ENCODE measurements at regions not wholly inside any gene's neighbourhood (a gene's known extent, or its start where the extent isn't known, plus 50 kb on each side); places are given as distances from the start of the nearest gene placed in this dataset.

DNA sequence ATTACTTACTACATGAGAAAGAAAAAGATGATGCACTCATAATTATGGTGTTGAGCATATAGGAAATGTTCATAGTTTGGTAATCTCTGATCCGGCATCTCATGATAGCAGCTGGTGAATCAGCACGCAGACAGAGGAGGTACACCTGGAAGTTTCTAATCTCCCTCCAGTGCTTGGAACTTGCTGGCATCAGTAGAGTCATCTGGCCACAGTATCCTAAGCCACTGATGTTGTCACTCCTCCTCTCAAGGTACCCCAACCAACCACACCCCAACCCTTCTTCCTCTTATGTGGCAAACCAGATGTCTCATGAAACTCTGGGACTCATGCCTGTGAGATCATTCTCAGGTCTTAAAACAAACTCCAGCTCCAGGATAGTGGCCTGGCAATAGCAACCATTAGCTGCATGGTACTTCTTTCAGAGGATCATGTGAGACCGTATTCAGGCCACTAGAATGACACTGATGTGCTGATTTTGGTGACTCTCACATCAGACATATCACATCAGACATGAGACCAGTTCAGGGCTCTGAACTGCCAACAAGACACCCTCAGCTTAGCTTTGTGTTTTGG, 143.0 kb downstream of the RASSF9 start:
- no peak for DNase-seq

DNA sequence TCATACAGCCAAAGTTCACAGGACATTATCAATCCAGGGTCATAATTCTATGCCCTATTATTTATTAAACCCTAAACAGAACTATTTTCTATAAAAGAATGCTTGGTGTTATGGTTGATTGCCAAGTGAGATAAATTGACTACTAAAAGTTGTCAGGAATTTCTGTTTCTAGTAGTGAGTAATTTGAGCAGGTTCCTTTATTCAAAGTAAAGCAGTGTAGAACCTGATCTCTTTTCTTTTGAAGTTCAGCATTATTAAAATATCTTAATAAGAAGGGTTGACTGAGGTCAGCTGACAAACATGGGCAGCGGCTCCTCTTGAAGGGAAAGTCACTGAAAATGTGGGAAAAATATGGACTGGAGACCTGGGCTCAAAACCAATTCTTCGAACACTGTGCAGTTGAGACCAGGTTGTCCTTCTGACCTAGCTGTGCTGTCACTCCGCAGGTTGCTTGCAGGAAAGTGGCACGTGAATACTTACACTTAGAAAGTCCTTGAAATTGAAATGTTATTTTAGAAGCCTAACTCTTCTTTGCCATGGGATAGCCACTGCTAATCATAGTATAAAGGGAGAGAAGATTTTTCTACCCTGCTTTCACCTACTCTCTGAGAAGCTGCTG, 141.0 kb downstream of the RASSF9 start:
- DNase-seq = no peak

DNA sequence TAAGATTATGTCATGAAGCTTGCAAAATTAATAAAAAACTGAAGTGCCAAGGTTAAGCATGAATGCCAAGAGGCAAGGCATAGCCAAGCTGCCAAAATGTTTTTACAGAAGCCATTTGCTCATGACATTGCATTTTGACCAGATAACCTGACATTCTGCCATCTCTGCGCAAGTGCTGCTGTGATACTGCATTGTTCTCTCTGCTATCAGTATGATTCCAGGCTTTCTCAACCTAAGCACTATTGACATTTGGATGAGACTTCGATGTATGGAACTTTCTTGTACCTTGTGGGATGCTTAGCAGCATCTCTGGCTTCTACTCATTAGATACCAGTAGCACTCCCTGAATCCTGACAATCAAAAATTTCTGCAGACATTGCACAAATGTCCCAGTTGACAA, 139.2 kb downstream of the RASSF9 start:
- no peak for DNase-seq

DNA sequence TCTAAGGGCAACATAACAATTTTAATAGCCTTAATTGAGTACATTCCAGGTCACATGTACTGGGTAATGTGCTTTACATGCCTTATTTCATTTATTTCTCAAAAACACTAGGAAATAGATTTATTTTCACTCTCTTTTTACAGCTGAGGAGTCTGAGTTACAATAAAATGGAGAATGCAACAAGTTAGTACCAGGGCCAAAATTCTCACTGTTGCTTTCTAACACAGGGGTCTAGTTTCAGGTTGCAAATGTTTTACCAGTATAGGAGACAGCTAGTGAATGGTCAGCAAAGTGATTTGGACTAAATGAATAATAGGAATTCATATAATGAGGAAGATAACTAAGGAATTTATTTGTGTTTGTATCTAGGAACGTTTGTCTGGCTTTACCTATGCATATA, 137.3 kb downstream of the RASSF9 start:
- no peak for DNase-seq

DNA sequence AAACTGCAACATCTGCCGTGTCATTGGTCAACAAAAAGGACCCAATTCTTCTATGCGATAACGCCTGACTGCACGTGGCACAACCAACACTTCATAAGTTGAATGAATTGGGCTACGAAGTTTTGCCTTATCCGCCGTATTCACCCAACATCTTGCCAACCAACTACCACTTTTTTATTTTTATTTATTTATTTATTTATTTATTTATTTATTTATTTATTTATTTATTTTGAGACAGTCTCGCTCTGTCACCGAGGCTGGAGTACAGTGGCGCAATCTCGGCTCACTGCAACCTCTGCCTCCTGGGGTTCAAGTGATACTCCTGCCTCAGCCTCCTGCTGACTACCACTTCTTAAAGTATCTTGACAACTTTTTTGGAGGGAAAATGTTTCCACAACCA, 127.4 kb downstream of the RASSF9 start:
- no peak for DNase-seq

DNA sequence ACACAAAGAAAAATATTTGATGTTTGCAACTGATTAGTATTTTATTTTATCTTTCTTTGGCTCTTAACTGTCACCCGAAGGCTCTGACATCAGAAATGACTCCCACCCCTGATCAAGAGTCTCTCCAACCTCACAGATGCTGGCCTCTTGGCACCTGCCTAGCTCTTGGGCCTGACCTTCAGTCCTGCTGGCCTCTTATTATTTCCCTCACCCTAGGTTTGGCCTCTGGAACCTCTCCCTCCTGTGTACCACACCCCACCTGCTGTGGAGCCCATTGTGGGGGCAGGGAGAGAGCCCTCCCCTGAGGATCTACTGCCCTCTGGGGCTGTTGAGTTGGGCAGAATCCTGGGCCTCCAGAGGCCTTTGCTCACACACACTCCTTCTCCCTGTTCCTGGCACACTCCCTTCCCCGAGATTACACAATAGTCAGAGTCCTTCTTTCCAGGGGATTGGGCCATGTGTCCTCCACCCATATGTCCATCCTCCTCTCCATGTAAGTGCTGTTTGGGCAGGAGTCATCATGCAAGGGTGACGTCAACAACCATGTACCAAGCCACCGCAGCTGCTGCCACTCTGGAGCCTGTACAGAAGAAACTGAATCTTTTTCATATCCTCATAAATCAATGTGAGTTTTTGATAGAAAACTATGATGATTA, 124.3 kb downstream of the RASSF9 start:
- no peak for DNase-seq

DNA sequence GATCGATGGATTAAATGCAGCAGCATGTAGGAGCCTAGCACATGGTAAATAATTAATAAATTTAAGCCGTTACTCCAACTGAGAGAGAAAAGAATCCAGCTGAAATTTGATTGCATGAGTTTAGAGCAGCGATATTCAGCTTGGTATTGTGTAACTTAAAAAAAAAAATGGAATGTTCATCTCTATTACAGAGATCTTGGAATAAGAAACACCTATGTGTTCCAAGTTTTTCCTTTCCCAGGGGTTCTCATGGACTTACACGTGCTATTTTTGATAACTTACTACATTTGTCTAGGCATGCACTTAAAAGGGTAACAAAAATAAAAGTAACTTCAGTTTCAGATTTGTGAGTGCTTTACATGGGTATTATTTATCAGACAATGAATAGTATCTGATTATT, 122.8 kb downstream of the RASSF9 start:
- DNase-seq = no peak

DNA sequence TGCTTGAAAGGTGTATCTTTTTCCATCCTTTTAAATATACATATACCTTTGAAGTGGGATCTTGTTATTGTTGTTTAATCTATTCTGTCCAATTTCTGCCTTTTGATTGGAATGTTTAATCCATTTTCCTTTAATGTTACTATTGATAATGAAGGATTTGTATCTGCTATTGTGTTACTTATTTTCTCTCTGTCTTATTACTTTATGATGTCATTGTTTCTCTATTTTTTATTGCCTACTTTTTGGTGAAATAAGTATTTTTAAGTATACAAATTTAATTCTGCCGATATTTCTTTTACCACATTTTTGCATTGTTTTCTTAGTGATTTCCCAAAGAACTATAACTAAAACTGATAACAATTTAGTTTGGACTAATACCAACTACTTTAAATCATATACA, 121.8 kb downstream of the RASSF9 start:
- DNase-seq = no peak

DNA sequence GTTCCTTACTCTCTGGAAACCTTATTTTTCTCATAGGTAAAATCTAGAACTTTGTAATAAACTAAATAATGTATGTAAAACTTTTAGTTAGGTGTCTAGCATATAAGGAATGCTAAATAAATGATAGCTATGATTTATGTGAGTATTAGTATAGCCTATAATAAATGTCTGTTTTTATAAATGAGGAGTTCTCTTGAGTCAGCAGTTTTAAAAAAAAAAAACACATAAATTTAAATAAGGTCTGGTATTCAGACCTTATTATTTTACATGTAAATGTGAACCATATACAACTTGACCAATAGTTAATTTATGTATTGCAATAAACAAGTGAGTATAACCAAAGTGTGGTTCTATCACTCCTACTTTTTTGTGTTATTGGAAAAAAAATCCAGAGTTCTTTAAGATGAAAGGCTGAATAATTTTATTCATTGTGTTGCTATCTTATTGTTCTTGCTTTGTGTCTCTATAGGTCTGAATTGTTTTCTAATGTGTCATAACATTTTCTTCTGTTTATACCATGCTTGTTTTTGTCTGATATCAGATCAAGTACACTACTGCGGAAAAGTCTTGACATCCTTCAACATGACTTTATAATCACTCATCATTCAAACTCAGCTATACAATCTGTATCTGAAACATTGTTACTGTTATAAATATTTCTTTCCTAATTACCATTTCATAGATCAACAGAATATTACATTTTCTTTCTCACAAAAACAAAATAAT, 115.7 kb downstream of the RASSF9 start:
- no peak for DNase-seq

DNA sequence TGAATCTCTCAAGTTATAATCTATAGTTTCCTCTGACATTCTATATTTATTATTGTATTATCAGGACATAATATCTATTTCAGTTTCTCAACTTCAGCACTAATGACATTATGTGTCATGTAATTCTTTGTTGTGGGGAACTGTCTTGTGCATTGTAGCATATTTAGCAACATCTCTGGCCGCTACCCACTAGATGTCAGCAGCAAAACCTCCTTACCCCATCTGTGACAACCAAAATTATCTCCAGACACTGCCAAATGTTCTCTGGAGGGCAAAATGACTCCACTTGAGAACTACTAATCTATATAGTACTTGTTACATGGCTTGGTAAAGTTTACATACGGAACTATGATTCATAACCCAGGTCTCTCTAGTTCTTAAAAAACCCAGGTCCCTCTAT, 110.2 kb downstream of the RASSF9 start:
- no peak for DNase-seq

DNA sequence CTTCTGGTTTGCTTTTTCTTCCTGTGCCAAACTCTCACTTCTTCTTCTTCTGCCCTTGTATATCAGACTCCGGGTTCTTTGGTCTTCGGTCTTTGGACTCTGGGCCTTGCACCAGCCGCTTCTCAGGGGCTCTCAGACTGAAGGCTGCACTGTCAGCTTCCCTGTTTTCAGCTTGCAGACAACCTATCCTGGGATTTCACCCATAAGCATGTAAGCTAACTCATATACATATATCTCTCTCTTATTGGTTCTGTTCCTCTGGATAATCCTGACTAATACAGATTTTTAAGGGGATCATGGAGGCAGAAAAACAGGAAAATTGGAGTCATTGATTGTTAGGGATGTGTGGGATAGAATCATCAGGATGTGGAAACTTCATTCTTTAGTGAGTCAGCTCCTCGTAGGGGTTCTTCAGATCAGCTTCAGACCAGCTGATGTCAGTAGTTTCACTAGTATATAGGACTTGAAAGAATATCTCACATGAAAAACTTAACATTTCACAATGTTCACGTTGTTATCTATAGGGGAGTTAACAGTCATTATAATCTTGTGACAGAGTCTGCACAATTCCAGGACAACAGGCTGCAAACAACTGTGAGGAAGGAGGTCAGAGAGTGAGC, 102.9 kb downstream of the RASSF9 start:
- no peak for DNase-seq

DNA sequence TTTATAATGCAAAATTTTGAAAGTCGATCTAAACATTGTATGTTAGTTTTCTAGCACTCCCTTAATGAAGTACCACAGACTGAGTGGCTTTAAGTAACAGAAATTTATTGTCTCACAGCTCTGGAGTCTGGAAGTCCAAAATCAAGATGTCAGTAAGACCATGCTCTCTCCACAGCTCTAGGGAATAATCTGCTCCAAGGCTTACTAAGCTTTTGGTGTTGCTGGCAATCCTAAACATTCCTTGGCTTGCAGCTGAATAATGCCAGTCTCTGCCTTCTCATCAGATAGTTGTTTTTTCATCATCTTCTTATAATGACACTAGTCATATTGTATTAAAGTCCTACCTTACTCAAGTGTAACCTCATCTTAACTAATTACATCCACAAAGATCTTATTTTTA, 102.2 kb downstream of the RASSF9 start:
- DNase-seq = no peak

DNA sequence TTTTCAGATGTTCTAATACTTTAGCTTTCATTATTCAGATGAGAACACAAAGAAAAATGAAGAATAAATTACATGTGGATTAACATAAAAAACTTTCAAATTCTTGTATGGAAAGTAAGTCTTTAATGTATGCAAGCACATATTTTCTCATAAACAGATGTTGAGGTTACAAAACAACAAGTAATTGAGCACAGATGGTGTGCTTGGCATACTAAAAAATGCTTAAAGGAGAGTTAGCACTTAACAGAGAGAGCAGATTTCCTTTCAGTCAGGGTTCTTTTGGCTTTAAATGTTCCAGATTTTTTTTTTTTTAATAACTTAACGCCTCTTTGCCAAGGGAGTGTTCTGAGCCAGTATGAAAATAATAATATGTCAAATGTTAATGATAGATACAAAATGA, 96.0 kb downstream of the RASSF9 start:
- no peak for DNase-seq

DNA sequence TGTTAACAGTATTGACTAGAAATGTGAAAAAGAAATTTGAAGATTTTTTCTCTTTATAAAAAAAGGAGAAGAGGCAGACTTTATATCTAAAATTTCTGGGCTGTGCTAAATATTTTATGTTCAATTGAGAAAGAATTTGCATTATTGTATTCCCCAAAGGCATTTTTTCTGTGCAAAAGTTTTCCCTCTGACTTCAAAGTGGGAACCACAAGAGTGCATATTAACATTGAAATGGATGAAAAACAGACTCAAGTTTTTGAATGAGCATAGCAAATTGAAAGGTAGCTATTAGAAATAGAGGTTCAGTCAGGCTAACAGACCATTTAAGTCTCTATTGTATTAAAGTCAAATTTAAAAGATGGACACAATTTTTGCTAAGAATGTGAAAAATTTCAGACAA, 95.2 kb downstream of the RASSF9 start:
- no peak for DNase-seq

DNA sequence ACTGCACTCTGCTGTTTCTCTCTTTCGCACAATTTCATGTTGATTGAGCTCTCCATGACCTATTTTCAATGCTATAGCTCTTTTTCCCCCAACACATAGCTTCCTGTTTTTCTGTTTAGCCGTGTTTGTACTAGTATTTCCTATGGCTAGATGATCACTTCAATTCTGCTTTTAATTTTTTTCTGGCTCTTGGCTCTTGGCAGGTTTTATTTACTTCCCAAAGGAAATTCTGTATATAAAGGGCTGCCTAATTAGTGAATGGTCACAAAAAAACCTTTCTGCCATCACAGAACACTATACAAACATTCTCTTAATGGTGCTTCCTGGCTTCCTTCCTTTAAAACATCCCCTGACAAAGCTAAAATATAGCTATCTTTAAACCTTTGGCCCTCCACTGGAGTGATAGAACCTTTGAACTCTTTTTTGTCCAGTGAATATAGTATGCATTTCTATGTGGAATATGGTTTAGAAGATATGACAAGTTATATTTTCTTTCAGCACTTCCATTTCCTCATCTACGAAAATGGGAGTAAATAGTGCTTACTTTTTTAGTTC, 88.2 kb downstream of the RASSF9 start:
- no peak for DNase-seq
